ENCODE measurements at regions not wholly inside any gene's neighbourhood (a gene's known extent, or its start where the extent isn't known, plus 50 kb on each side); places are given as distances from the start of the nearest gene placed in this dataset.

DNA sequence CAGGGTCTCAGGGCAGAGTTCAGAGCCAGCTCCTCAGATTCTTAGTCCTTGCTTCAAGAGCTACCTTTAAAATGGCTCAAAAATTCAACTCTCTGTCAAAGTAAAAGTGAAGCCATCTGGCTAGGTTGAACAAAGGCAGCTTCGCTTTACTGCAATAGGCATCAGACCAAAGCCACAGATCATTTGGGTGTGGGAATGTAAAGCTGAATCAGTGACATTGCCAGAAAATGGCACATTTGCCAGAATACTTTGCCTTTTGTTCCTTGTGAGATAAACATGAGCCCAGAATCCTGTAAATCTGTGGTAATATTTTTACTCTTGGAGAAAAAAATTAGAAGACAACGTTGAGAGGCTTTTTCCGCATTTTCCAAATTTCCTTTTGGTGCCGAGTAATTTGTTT is 210.5 kb downstream of the PALM2AKAP2 start:
- TF ChIP-seq EZH2 (IDR thresholded peaks at IDR 0.05) (no peak), POLR2AphosphoS5 (IDR thresholded peaks at IDR 0.05; ENCODE audit: borderline replicate concordance, low read depth, low read length) (no peak), FOXP2 (optimal IDR thresholded peaks at IDR 0.05; ENCODE audit: control extremely low read depth, extremely low read length, insufficient read depth) (no peak)
